GM23338 (cell line): ENCODE measurements at regions not wholly inside any gene's neighbourhood (a gene's known extent, or its start where the extent isn't known, plus 50 kb on each side); places are given as distances from the start of the nearest gene placed in this dataset.

ENCODE experiments used
- ATAC-seq: fragments of 200-7000 bp; cut with Tn5 transposase; 3 replicates; pipeline ENCODE4 v1.9.1; 2020
- DNase-seq: peaks from one replicate; pipeline ENCODE4 v3.0.0-alpha.2; 2015; ENCODE audit warnings: low spot score
- H2AFZ ChIP-seq: fragments of 200-600 bp; sonication (generic); 2 replicates; pipeline ENCODE4 v1.8.0; 2016; ENCODE audit warnings: antibody characterized with exemption, mild to moderate bottlenecking, moderate library complexity
- H3F3A ChIP-seq: fragments of 200-600 bp; sonication (generic); replicated peaks from 2 replicates; pipeline ENCODE4 v1.8.0; 2017; ENCODE audit warnings: antibody characterized with exemption, mixed run types, low read depth
- H3K27ac ChIP-seq: fragments of 200-600 bp; sonication (generic); 2 replicates; pipeline ENCODE4 v1.6.1; 2016; ENCODE audit warnings: low read depth
- H3K27me3 ChIP-seq: fragments of 200-600 bp; sonication (generic); 2 replicates; pipeline ENCODE4 v1.8.0; 2016; ENCODE audit warnings: mild to moderate bottlenecking, mixed run types, moderate library complexity; ENCODE audit not compliant: insufficient read depth
- H3K36me3 ChIP-seq: fragments of 200-600 bp; sonication (generic); 2 replicates; pipeline ENCODE4 v1.8.0; 2016; ENCODE audit warnings: mild to moderate bottlenecking; ENCODE audit not compliant: insufficient read depth
- H3K4me1 ChIP-seq: fragments of 200-600 bp; sonication (generic); 2 replicates; pipeline ENCODE4 v1.8.0; 2016; ENCODE audit warnings: mild to moderate bottlenecking, moderate library complexity; ENCODE audit not compliant: insufficient read depth
- H3K4me2 ChIP-seq: fragments of 200-600 bp; sonication (generic); 2 replicates; pipeline ENCODE4 v1.7.1; 2017; ENCODE audit warnings: mixed run types
- H3K4me3 ChIP-seq: fragments of 200-600 bp; sonication (generic); 2 replicates; pipeline ENCODE4 v1.6.1; 2016; ENCODE audit warnings: mixed run types
- H3K79me2 ChIP-seq: fragments of 200-600 bp; sonication (generic); replicated peaks from 2 replicates; pipeline ENCODE4 v1.8.0; 2017; ENCODE audit warnings: mild to moderate bottlenecking; ENCODE audit not compliant: insufficient read depth
- H3K9me2 ChIP-seq: fragments of 200-600 bp; sonication (generic); 2 replicates; pipeline ENCODE4 v1.8.0; 2017; ENCODE audit not compliant: insufficient read depth
- H4K20me1 ChIP-seq: fragments of 200-600 bp; sonication (generic); replicated peaks from 2 replicates; pipeline ENCODE4 v1.8.0; 2017; ENCODE audit warnings: mild to moderate bottlenecking; ENCODE audit not compliant: insufficient read depth
- H3K27ac Mint-ChIP-seq: 2 replicates; pipeline ENCODE4 v1.8.0; 2020; ENCODE audit warnings: inconsistent platforms, mild to moderate bottlenecking, moderate library complexity, mixed read lengths
- H3K27me3 Mint-ChIP-seq: 3 replicates; pipeline ENCODE4 v1.8.0; 2022; ENCODE audit warnings: low read depth, mild to moderate bottlenecking, moderate library complexity, mixed read lengths, inconsistent platforms; ENCODE audit not compliant: insufficient read depth, poor library complexity
- H3K36me3 Mint-ChIP-seq: 3 replicates; pipeline ENCODE4 v1.8.0; 2021; ENCODE audit warnings: low read depth, mild to moderate bottlenecking, inconsistent platforms, moderate library complexity, mixed read lengths
- H3K4me1 Mint-ChIP-seq: 3 replicates; pipeline ENCODE4 v1.8.0; 2020; ENCODE audit warnings: mild to moderate bottlenecking, inconsistent platforms, mixed read lengths
- H3K4me3 Mint-ChIP-seq: 3 replicates; pipeline ENCODE4 v1.8.0; 2021; ENCODE audit warnings: moderate library complexity, mild to moderate bottlenecking, inconsistent platforms, mixed read lengths
- H3K9me3 Mint-ChIP-seq: 3 replicates; pipeline ENCODE4 v1.8.0; 2020; ENCODE audit warnings: moderate library complexity, mild to moderate bottlenecking, inconsistent platforms, mixed read lengths
- CREB1 ChIP-seq: fragments of 250-450 bp; sonication (Bioruptor Pico); IDR thresholded peaks from 2 replicates; pipeline ENCODE4 v1.5.0; 2020; ENCODE audit warnings: low read depth, mild to moderate bottlenecking, moderate library complexity
- EZH2 ChIP-seq: fragments of 200-600 bp; sonication (generic); IDR thresholded peaks from one replicate; pipeline ENCODE4 v1.8.0; 2017; ENCODE audit warnings: antibody characterized with exemption, mild to moderate bottlenecking, low read depth; ENCODE audit not compliant: unreplicated experiment
- EZH2phosphoT487 ChIP-seq: fragments of 200-600 bp; sonication (generic); IDR thresholded peaks from one replicate; pipeline ENCODE4 v1.8.1; 2018; ENCODE audit warnings: antibody characterized with exemption; ENCODE audit not compliant: unreplicated experiment
- JUNB ChIP-seq: IDR thresholded peaks from one replicate; pipeline ENCODE4 v1.6.1; 2016; ENCODE audit warnings: antibody characterized with exemption; ENCODE audit not compliant: unreplicated experiment
- NANOG ChIP-seq: IDR thresholded peaks from 2 replicates; pipeline ENCODE4 v1.6.1; 2016; ENCODE audit warnings: antibody characterized with exemption, borderline replicate concordance
- POLR2AphosphoS5 ChIP-seq: IDR thresholded peaks from 2 replicates; pipeline ENCODE4 v1.6.1; 2016; ENCODE audit warnings: antibody characterized with exemption, low read depth
- STAT1 ChIP-seq: IDR thresholded peaks from one replicate; pipeline ENCODE4 v1.6.1; 2016; ENCODE audit warnings: antibody characterized with exemption; ENCODE audit not compliant: unreplicated experiment
- ZNF114 ChIP-seq: fragments of 250-450 bp; sonication (Bioruptor Pico); IDR thresholded peaks from 2 replicates; pipeline ENCODE4 v1.5.0; 2020; ENCODE audit warnings: mild to moderate bottlenecking, moderate library complexity
- ZNF331 ChIP-seq: fragments of 250-450 bp; sonication (Bioruptor Pico); IDR thresholded peaks from 2 replicates; pipeline ENCODE4 v1.5.0; 2020; ENCODE audit warnings: low read depth, mild to moderate bottlenecking, moderate library complexity
- TF ChIP-seq, protein P1 (sequence below): IDR thresholded peaks from 2 replicates; pipeline ENCODE4 v1.6.1; 2016; ENCODE audit warnings: antibody characterized with exemption
- TF ChIP-seq, protein P2 (sequence below), 2 experiments: fragments of 200-600 bp in 1 of 2; sonication (generic) in 1 of 2; conservative IDR thresholded peaks; 2 replicates each; pipeline versions ENCODE4 v1.5.1 to v1.6.1; 2016 to 2017; ENCODE audit warnings: antibody characterized with exemption in 2 of 2, low read depth in 2 of 2, mild to moderate bottlenecking in 2 of 2, moderate library complexity in 1 of 2
- TF ChIP-seq, protein P3 (sequence below): IDR thresholded peaks from one replicate; pipeline ENCODE4 v1.6.1; 2018; ENCODE audit warnings: antibody characterized with exemption; ENCODE audit not compliant: unreplicated experiment
- TF ChIP-seq, protein P4 (sequence below): fragments of 250-450 bp; sonication (Bioruptor Pico); IDR thresholded peaks from 2 replicates; pipeline ENCODE4 v1.5.0; 2020; ENCODE audit warnings: mild to moderate bottlenecking, moderate library complexity

DNA sequence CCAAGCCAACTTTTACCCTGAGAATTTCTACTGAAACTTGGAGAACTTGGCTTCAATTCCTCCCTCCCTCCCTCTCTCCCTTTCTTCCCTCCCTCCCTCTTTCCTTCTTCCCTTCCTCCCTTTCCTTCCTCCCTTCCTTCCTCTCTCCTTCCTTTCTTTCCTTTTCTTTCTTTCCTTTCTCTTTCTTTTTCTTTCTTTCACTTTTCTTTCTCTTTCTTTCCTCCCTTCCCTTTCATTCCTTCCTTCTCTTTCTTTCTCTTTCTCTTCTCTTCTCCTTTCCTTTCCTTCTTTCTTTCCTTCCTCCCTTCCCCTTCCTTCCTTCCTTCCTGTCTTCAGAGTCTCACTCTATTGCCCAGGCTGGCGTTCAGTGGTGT is 268.1 kb upstream of the SDK2 start:
- no peak overlapping the region for H3K4me3 Mint-ChIP-seq
- Histone ChIP-seq H3K27me3 (peaks cover 15% of the 10 kb centered on the region; the same call in 1 of the 2 replicates), H3K4me3 (no peak overlapping the region), H3K9me2 (no peaks in the 10 kb centered on the region), H3F3A (no peaks in the 10 kb centered on the region), H3K36me3 (no peaks in the 10 kb centered on the region), H2AFZ (no peak overlapping the region), H3K4me1 (no peaks in the 10 kb centered on the region), H3K4me2 (no peak overlapping the region), H4K20me1 (0 out of 2 replicates have a peak, but pooled peaks cover 3% of the 10 kb centered on the region), H3K79me2 (no peaks in the 10 kb centered on the region), H3K27ac (no peak overlapping the region)
- H3K9me3 Mint-ChIP-seq, result peaks cover 8% of the 10 kb centered on the region; the same call in 2 of the 3 replicates
- DNase-seq, result no peak
- TF ChIP-seq EZH2phosphoT487, result no peak
- TF ChIP-seq, protein P1, sequence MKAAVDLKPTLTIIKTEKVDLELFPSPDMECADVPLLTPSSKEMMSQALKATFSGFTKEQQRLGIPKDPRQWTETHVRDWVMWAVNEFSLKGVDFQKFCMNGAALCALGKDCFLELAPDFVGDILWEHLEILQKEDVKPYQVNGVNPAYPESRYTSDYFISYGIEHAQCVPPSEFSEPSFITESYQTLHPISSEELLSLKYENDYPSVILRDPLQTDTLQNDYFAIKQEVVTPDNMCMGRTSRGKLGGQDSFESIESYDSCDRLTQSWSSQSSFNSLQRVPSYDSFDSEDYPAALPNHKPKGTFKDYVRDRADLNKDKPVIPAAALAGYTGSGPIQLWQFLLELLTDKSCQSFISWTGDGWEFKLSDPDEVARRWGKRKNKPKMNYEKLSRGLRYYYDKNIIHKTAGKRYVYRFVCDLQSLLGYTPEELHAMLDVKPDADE, result no peak
- no peak for TF ChIP-seq NANOG
- no peak for TF ChIP-seq JUNB
- TF ChIP-seq CREB1 (CRISPR knock-in tag), result no peak
- TF ChIP-seq, protein P2, sequence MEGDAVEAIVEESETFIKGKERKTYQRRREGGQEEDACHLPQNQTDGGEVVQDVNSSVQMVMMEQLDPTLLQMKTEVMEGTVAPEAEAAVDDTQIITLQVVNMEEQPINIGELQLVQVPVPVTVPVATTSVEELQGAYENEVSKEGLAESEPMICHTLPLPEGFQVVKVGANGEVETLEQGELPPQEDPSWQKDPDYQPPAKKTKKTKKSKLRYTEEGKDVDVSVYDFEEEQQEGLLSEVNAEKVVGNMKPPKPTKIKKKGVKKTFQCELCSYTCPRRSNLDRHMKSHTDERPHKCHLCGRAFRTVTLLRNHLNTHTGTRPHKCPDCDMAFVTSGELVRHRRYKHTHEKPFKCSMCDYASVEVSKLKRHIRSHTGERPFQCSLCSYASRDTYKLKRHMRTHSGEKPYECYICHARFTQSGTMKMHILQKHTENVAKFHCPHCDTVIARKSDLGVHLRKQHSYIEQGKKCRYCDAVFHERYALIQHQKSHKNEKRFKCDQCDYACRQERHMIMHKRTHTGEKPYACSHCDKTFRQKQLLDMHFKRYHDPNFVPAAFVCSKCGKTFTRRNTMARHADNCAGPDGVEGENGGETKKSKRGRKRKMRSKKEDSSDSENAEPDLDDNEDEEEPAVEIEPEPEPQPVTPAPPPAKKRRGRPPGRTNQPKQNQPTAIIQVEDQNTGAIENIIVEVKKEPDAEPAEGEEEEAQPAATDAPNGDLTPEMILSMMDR (conservative IDR thresholded peaks at IDR 0.05; ENCODE audit: low read depth in 2 of 2), result no peak
- TF ChIP-seq ZNF114 (CRISPR knock-in tag), result no peak
- TF ChIP-seq, protein P3, sequence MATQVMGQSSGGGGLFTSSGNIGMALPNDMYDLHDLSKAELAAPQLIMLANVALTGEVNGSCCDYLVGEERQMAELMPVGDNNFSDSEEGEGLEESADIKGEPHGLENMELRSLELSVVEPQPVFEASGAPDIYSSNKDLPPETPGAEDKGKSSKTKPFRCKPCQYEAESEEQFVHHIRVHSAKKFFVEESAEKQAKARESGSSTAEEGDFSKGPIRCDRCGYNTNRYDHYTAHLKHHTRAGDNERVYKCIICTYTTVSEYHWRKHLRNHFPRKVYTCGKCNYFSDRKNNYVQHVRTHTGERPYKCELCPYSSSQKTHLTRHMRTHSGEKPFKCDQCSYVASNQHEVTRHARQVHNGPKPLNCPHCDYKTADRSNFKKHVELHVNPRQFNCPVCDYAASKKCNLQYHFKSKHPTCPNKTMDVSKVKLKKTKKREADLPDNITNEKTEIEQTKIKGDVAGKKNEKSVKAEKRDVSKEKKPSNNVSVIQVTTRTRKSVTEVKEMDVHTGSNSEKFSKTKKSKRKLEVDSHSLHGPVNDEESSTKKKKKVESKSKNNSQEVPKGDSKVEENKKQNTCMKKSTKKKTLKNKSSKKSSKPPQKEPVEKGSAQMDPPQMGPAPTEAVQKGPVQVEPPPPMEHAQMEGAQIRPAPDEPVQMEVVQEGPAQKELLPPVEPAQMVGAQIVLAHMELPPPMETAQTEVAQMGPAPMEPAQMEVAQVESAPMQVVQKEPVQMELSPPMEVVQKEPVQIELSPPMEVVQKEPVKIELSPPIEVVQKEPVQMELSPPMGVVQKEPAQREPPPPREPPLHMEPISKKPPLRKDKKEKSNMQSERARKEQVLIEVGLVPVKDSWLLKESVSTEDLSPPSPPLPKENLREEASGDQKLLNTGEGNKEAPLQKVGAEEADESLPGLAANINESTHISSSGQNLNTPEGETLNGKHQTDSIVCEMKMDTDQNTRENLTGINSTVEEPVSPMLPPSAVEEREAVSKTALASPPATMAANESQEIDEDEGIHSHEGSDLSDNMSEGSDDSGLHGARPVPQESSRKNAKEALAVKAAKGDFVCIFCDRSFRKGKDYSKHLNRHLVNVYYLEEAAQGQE, result no peak
- TF ChIP-seq ZNF331 (CRISPR knock-in tag), result no peak
- no peak for TF ChIP-seq POLR2AphosphoS5
- no peak for TF ChIP-seq EZH2
- TF ChIP-seq, protein P4, sequence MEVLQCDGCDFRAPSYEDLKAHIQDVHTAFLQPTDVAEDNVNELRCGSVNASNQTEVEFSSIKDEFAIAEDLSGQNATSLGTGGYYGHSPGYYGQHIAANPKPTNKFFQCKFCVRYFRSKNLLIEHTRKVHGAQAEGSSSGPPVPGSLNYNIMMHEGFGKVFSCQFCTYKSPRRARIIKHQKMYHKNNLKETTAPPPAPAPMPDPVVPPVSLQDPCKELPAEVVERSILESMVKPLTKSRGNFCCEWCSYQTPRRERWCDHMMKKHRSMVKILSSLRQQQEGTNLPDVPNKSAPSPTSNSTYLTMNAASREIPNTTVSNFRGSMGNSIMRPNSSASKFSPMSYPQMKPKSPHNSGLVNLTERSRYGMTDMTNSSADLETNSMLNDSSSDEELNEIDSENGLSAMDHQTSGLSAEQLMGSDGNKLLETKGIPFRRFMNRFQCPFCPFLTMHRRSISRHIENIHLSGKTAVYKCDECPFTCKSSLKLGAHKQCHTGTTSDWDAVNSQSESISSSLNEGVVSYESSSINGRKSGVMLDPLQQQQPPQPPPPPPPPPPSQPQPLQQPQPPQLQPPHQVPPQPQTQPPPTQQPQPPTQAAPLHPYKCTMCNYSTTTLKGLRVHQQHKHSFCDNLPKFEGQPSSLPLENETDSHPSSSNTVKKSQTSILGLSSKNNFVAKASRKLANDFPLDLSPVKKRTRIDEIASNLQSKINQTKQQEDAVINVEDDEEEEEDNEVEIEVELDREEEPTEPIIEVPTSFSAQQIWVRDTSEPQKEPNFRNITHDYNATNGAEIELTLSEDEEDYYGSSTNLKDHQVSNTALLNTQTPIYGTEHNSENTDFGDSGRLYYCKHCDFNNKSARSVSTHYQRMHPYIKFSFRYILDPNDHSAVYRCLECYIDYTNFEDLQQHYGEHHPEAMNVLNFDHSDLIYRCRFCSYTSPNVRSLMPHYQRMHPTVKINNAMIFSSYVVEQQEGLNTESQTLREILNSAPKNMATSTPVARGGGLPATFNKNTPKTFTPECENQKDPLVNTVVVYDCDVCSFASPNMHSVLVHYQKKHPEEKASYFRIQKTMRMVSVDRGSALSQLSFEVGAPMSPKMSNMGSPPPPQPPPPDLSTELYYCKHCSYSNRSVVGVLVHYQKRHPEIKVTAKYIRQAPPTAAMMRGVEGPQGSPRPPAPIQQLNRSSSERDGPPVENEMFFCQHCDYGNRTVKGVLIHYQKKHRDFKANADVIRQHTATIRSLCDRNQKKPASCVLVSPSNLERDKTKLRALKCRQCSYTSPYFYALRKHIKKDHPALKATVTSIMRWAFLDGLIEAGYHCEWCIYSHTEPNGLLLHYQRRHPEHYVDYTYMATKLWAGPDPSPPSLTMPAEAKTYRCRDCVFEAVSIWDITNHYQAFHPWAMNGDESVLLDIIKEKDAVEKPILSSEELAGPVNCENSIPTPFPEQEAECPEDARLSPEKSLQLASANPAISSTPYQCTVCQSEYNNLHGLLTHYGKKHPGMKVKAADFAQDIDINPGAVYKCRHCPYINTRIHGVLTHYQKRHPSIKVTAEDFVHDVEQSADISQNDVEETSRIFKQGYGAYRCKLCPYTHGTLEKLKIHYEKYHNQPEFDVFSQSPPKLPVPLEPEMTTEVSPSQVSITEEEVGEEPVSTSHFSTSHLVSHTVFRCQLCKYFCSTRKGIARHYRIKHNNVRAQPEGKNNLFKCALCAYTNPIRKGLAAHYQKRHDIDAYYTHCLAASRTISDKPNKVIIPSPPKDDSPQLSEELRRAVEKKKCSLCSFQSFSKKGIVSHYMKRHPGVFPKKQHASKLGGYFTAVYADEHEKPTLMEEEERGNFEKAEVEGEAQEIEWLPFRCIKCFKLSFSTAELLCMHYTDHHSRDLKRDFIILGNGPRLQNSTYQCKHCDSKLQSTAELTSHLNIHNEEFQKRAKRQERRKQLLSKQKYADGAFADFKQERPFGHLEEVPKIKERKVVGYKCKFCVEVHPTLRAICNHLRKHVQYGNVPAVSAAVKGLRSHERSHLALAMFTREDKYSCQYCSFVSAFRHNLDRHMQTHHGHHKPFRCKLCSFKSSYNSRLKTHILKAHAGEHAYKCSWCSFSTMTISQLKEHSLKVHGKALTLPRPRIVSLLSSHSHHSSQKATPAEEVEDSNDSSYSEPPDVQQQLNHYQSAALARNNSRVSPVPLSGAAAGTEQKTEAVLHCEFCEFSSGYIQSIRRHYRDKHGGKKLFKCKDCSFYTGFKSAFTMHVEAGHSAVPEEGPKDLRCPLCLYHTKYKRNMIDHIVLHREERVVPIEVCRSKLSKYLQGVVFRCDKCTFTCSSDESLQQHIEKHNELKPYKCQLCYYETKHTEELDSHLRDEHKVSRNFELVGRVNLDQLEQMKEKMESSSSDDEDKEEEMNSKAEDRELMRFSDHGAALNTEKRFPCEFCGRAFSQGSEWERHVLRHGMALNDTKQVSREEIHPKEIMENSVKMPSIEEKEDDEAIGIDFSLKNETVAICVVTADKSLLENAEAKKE, result no peak
- no peak for TF ChIP-seq STAT1
- ATAC-seq, result no peak
- H3K36me3 Mint-ChIP-seq, result no peaks in the 10 kb centered on the region
- no peak overlapping the region for H3K27ac Mint-ChIP-seq
- peaks cover 12% of the 10 kb centered on the region for H3K27me3 Mint-ChIP-seq
- H3K4me1 Mint-ChIP-seq, result no peaks in the 10 kb centered on the region
